ENCODE measurements at regions not wholly inside any gene's neighbourhood (a gene's known extent, or its start where the extent isn't known, plus 50 kb on each side); places are given as distances from the start of the nearest gene placed in this dataset.

GRCh38 chr7:131139462-131139861 is 188.2 kb upstream of the MKLN1 start:
- TF ChIP-seq POLR2A (IDR thresholded peaks at IDR 0.05; ENCODE audit: low read depth, low read length), result no peak
- no peak for TF ChIP-seq POLR2AphosphoS5 (IDR thresholded peaks at IDR 0.05; ENCODE audit: low read depth, low read length)

Data from GM12892 (cell line).